ENCODE measurements at regions not wholly inside any gene's neighbourhood (a gene's known extent, or its start where the extent isn't known, plus 50 kb on each side); places are given as distances from the start of the nearest gene placed in this dataset.
"Not testable (repeated sequence)": the region's sequence is repeated elsewhere in the genome, so short reads cannot be mapped to it uniquely, and the experiment has no call there.

GRCh38 chrX:137855490-137855889 is 289.6 kb downstream of the ZIC3 start:
- ATAC-seq (ENCODE audit: poor library complexity) (no peak), DNase-seq (no peak)
- intact Hi-C loops (cut with DNase I): no loop called here

GRCh38 chrX:137858106-137858505 is 292.2 kb downstream of the ZIC3 start:
- intact Hi-C loops (cut with DNase I): no loop called here
- no peak for ATAC-seq (ENCODE audit: poor library complexity)
- no peak for DNase-seq

DNA sequence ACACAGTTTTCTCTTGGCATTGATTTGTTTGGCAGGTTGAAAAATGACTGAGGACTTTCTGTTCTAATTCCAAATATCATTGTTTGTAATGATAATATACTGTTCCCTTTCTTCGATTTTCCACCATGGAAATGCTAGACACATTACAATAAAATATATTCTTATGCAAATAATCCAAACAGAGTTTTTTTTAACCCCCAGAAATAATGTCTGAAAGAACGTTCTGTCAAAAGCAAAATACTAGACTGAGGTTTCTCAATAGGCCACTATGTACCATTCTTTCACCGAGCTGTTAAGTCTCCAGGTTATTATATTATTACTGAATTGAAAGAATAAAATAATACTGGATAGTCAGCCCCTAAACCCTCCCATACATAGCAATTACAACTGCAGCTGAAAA is 312.5 kb downstream of the ZIC3 start:
- DNase-seq (no peak), ATAC-seq (ENCODE audit: poor library complexity) (no peak)
- intact Hi-C loops (cut with DNase I): no loop called here

DNA sequence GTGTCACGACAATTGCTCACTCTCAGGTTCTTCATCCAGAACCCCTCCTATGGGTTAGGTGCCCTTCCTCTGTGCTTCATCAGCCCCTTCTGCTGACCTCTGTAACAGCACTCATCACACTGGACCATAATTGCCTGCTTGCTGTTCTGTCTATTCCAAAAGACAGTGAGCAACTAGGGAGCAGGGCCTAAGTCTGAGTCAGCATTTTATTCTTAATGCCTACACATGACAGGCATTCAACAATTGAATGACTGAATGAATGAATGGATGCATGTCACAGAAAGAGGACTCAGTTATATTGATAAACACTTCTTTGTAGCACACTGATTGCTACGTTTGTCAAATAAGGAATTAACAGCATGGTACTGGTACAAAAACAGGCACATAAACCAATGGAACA is 317.0 kb downstream of the ZIC3 start:
- ATAC-seq (ENCODE audit: poor library complexity): no peak
- intact Hi-C loops (cut with DNase I): no loop called here
- no peak for DNase-seq

DNA sequence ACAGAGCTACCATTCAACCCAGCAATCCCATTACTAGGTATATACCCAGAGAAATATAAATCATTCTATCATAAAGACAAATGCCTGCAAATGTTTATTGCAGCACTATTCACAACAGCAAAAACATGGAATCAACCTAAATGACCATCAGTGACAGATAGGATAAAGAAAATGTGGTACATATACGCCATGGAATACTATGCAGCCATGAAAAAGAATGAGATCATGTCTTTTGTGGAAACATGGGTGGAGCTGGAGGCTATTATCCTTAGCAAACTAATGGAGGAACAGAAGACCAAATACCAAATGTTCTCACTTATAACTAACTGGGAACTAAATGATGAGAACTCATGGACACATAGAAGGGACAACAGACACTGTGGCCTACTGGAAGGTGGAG is 318.9 kb downstream of the ZIC3 start:
- DNase-seq; ATAC-seq (ENCODE audit: poor library complexity); intact Hi-C loops (cut with DNase I): not testable (repeated sequence)

DNA sequence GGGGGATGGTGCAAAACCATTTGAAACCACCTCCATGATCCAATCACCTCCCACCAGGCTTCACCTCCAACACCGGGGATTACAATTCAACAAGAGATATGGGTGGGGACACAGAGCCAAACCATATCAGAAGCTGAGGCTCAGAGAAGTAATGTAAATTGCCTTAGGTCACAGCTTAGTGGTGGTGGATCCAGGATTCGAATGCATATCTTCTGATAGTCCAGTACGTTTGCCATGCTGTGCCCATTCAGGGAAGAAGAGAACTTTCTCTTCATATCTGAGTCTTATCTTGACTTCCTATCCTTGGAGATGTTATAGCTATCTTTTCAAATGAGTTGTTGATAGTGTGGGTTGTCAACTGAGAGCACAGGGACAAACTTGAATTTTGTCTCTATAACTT is 325.5 kb downstream of the ZIC3 start:
- ATAC-seq (ENCODE audit: poor library complexity) (no peak), DNase-seq (no peak)
- intact Hi-C loops (cut with DNase I): no loop called here

DNA sequence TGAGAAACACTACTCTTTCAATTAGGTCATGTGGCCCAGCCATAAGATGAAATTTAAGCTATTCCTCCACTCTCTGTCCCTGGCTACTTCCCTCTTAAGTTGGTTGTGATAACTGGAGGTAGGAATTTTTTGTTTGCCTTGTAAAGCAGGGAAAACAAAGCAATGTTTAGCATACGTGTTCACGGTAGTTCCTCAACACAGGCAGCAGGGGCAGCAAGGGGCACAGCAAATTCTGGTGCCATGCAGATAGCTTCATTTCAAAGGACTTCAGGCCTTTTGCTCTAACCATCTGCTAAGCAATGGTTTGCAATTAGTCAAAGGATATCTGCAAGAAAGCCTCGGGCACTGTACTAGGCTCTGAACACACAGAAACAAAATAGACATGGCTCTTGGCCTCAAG is 330.2 kb downstream of the ZIC3 start:
- DNase-seq (no peak), ATAC-seq (ENCODE audit: poor library complexity) (no peak)
- intact Hi-C loops (cut with DNase I): no loop called here

- intact Hi-C loops (cut with DNase I): no loop called here
- no peak for ATAC-seq (ENCODE audit: poor library complexity)
Observed at GRCh38 chrX:137915466-137915865, 349.5 kb downstream of the ZIC3 start.

GRCh38 chrX:137916090-137916746 is 350.3 kb downstream of the ZIC3 start:
- ATAC-seq (ENCODE audit: poor library complexity) (no peak), DNase-seq (no peak)
- intact Hi-C loops (cut with DNase I): no loop called here

More at GRCh38 chrX:137915466-137915865, 349.5 kb downstream of the ZIC3 start:
- no peak for DNase-seq

GRCh38 chrX:137926090-137926489 is 360.2 kb downstream of the ZIC3 start:
- ATAC-seq (ENCODE audit: poor library complexity) (no peak), DNase-seq (no peak)
- intact Hi-C loops (cut with DNase I): no loop called here

DNA sequence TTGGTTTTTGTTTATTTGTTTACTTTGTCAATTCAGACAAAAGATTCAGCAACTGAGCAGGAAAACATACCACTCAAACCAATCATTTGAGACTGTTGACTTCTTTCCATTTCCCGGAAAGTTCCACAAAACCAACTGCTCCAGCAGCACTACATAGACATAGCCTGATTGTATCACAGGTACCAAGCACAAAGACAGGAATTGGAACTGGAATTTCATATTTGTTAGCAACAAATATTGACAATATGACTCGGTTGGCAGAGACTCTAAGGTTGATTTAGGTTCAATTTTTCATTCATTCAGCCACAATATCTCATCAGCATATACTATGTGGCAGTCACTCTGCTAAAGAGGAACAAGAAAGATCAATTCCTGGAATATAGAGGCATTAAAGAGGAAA is 364.0 kb downstream of the ZIC3 start:
- DNase-seq (no peak), ATAC-seq (ENCODE audit: poor library complexity) (no peak)
- intact Hi-C loops (cut with DNase I): no loop called here

DNA sequence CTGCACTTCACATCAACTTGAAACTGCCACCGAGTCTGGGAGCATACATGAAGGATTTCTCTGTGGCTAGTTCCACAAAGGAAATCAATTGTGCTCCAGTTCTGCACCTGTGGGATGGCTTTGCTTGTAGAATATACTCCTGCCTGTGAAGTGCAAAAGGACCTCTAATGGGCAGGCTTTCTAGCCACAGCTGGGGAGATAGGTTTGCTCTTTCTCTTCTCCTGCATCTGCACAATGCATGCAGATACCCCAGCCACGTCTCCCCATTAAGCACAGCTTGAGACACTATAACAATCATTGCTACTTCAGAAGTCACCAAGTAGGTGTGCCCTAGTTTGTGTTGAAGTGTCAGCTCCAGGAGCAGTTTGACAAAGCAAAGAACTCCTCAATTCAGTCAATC is 364.6 kb downstream of the ZIC3 start:
- intact Hi-C loops (cut with DNase I): no loop called here
- no peak for DNase-seq
- no peak for ATAC-seq (ENCODE audit: poor library complexity)

- ATAC-seq (ENCODE audit: poor library complexity); intact Hi-C loops (cut with DNase I): not testable (repeated sequence)
Observed at GRCh38 chrX:137934214-137934613, 368.3 kb downstream of the ZIC3 start.

DNA sequence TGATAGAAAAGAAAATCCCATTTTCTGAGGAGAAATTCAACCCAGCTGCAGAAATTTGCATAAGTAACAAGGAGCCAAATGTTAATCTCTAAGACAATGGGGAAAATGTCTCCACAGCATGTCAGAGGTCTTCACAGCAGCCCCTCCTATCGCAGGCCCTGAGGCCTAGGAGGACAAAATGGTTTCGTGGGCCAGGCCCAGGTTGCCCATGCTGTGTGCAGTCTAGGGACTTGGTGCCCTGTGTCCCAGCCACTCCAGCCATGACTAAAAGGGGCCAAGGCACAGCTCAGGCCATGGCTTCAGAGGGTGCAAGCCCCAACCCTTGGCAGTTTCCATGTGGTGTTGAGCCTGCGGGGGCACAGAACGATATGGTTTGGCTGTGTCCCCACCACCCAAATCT is 369.0 kb downstream of the ZIC3 start:
- DNase-seq; intact Hi-C loops (cut with DNase I); ATAC-seq (ENCODE audit: poor library complexity): not testable (repeated sequence)

More at GRCh38 chrX:137934214-137934613, 368.3 kb downstream of the ZIC3 start:
- DNase-seq: not testable (repeated sequence)

DNA sequence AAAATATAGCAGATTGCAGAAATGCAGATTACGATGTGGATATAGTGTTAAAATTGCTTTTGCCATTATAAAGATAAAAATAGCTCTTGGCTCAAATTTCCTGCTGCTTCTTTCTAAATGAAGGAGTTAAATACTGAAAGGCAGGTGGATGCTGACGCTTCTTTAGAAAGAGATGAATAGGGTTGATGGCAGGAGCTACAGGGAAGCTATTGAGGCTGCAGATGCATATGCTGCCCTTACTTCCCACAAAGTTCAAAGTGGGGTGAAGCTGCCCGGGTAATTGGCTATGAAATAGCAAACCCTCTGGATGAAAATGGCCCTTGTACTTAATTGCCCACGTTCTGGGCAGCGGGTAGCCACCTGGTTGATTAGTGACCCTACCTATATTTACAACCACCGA is 379.5 kb downstream of the ZIC3 start:
- ATAC-seq (ENCODE audit: poor library complexity) (no peak), DNase-seq (no peak)
- intact Hi-C loops (cut with DNase I): no loop called here

GRCh38 chrX:137969191-137969590 is 403.3 kb downstream of the ZIC3 start:
- DNase-seq (no peak), ATAC-seq (ENCODE audit: poor library complexity) (no peak)
- intact Hi-C loops (cut with DNase I): no loop called here

- DNase-seq: no peak
- ATAC-seq (ENCODE audit: poor library complexity): no peak
Observed at GRCh38 chrX:137982472-137983172, 416.7 kb downstream of the ZIC3 start.

DNA sequence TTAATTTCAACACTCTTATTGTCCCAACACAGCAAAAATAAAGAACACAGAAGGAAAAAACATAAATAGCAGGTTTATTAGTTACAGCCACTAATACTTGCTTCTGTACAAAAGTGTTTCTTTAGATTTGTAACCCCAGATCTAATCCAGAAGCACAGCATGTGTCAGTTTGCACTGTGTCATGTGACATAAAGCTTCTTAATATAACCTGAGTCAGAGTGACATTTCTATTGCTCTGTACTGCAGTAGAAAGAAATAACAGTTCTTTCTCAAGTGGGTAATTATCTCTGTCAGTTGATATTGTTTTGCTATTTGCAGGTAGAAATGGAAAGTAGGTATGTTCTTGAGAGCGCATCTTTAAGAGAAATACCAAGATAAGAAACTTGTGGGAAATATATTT is 422.5 kb downstream of the ZIC3 start:
- intact Hi-C loops (cut with DNase I): no loop called here
- DNase-seq: no peak
- peak; percentile 57 for ATAC-seq (ENCODE audit: poor library complexity)

More at GRCh38 chrX:137982472-137983172, 416.7 kb downstream of the ZIC3 start:
- intact Hi-C loops (cut with DNase I): no loop called here

GRCh38 chrX:137998619-137999018 is 432.7 kb downstream of the ZIC3 start:
- intact Hi-C loops (cut with DNase I): no loop called here
- DNase-seq (no peak), ATAC-seq (ENCODE audit: poor library complexity) (no peak)

GRCh38 chrX:137999071-137999470 is 433.1 kb downstream of the ZIC3 start:
- intact Hi-C loops (cut with DNase I): no loop called here
- ATAC-seq (ENCODE audit: poor library complexity) (no peak), DNase-seq (no peak)
